Thyroid gland (tissue), 4 donors: ENCODE measurements at regions not wholly inside any gene's neighbourhood (a gene's known extent, or its start where the extent isn't known, plus 50 kb on each side); places are given as distances from the start of the nearest gene placed in this dataset.
A peak's percentile ranks its signal among the peaks of the same experiment; 100 is the strongest.

Experiments used
- DNase-seq, 2 donors: peaks; one replicate each; pipeline ENCODE4 v3.0.0-alpha.2; 2019
- H3K27ac ChIP-seq, 3 donors: fragments of 200-600 bp; sonication (generic); 1 replicate in 2 of 3; 2 replicates in 1 of 3; pipeline ENCODE4 v1.5.1; 2016 to 2019; ENCODE audit warnings: mild to moderate bottlenecking in 1 of 3, moderate library complexity in 1 of 3
- H3K27me3 ChIP-seq: fragments of 200-600 bp; sonication (generic); one replicate; pipeline ENCODE4 v1.5.1; 2019
- H3K36me3 ChIP-seq, 2 donors: fragments of 200-600 bp; sonication (generic); one replicate each; pipeline ENCODE4 v1.5.1; 2016 to 2019
- H3K4me1 ChIP-seq, 2 donors: fragments of 200-600 bp; sonication (generic); one replicate each; pipeline ENCODE4 v1.5.1; 2017 to 2019
- H3K4me3 ChIP-seq, 3 donors: fragments of 200-600 bp; sonication (generic); replicated peaks in 1 of 3; 1 replicate in 2 of 3; 2 replicates in 1 of 3; pipeline ENCODE4 v1.5.1; 2016; ENCODE audit warnings: mild to moderate bottlenecking in 1 of 3
- H3K9me3 ChIP-seq: fragments of 200-600 bp; sonication (generic); one replicate; pipeline ENCODE4 v1.5.1; 2017
- POLR2A ChIP-seq, 2 donors: fragments of 450-650 bp; IDR thresholded peaks; one replicate each; pipeline ENCODE4 v1.6.1; 2017; ENCODE audit warnings: antibody characterized with exemption in 2 of 2, mild to moderate bottlenecking in 2 of 2, moderate library complexity in 1 of 2
- WGBS, 2 donors: methylation state at CpG; one replicate each; pipeline ENCODE4 v1.1.5; 2017; 5-methylcytosine and 5-hydroxymethylcytosine counted together
- intact Hi-C: fragments of 100-400 bp; cut with DNase I; formaldehyde crosslinking; loops from one replicate; pipeline ENCODE4 v1.15.1; 2023
- TF ChIP-seq, protein P1 (sequence below), 6 experiments: fragments of 200-600 bp in 3 of 6; fragments of 450-650 bp in 3 of 6; sonication (generic) in 3 of 6; IDR thresholded peaks; one replicate each; pipeline ENCODE4 v1.5.1; 2016 to 2019; ENCODE audit warnings: antibody characterized with exemption in 6 of 6, mild to moderate bottlenecking in 2 of 6, inconsistent platforms in 1 of 6, moderate library complexity in 1 of 6

DNA sequence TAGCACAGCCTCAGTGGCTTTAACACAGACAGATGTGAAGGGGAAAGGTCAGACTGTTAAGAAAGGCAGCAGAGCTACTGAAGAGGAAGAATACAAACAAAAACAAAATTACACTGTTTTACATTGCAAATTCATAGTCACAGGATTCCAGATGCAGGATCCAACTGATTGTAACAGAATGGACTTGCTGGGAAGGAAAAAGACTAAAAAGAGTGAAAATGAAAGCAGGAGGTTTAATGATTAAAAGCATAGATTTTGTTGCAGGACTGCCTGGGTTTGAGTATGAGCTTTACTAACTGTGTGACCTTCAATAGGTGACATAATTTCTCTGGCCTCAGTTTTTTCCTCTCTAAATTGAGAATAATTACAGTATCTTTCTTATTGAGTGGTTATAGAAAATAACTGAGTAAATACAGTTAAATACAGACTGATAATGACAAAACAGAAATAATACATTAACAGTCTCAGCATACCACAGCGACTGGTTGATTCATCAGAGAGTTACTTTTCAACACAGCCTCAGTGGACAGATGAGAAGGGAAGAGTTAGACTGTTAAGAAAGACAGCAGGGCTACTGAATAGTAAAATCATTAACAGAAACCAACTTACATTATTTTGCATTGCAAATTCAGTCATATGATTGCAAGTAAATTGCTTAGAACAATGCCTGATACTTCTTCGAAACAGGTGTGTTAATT is 704.2 kb upstream of the TENM4 start:
- H3K36me3 ChIP-seq = no peaks in the 10 kb centered on the region
- H3K9me3 ChIP-seq = no peaks in the 10 kb centered on the region
- TF ChIP-seq, protein P1, sequence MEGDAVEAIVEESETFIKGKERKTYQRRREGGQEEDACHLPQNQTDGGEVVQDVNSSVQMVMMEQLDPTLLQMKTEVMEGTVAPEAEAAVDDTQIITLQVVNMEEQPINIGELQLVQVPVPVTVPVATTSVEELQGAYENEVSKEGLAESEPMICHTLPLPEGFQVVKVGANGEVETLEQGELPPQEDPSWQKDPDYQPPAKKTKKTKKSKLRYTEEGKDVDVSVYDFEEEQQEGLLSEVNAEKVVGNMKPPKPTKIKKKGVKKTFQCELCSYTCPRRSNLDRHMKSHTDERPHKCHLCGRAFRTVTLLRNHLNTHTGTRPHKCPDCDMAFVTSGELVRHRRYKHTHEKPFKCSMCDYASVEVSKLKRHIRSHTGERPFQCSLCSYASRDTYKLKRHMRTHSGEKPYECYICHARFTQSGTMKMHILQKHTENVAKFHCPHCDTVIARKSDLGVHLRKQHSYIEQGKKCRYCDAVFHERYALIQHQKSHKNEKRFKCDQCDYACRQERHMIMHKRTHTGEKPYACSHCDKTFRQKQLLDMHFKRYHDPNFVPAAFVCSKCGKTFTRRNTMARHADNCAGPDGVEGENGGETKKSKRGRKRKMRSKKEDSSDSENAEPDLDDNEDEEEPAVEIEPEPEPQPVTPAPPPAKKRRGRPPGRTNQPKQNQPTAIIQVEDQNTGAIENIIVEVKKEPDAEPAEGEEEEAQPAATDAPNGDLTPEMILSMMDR (IDR thresholded peaks at IDR 0.05) = no peak
- TF ChIP-seq POLR2A (IDR thresholded peaks at IDR 0.05) = no peak
- H3K27me3 ChIP-seq = no peaks in the 10 kb centered on the region
- no peaks in the 10 kb centered on the region for H3K4me1 ChIP-seq
- H3K27ac ChIP-seq = no peak overlapping the region
- DNase-seq = no peak
- H3K4me3 ChIP-seq = no peak overlapping the region
- intact Hi-C loops = no loop called here
- 77 to 79% methylated on average over 2 of the region's 2 CpGs for WGBS, 2 donors

DNA sequence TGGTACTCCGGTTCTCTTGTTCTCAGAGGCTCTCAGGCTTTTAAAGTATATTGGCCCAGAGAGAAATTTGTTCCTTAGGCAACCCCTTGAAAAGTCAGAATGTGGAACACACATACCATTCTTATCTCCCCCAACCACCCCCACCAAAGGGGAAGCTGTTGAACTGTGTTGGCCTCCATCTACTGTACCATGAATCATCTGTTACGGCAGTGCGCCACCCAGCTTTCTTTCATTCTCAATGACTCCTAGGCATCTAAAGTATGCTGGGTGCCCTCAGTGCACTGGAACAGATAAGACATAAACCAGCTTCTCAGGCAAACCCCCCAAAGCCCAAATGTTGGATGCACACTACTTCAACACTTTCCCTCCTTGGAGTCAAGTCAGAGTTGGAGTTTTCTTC is 696.2 kb upstream of the TENM4 start:
- intact Hi-C loops = no loop called here
- TF ChIP-seq POLR2A (IDR thresholded peaks at IDR 0.05) = no peak
- Histone ChIP-seq H3K36me3 (no peaks in the 10 kb centered on the region), H3K4me1 (no peaks in the 10 kb centered on the region), H3K27me3 (no peaks in the 10 kb centered on the region), H3K4me3 (no peak overlapping the region), H3K9me3 (no peaks in the 10 kb centered on the region), H3K27ac (no peak overlapping the region)
- 49% methylated on average over 3 of the region's 3 CpGs for WGBS, 2 donors
- peak; percentile 8 to 33 for DNase-seq

DNA sequence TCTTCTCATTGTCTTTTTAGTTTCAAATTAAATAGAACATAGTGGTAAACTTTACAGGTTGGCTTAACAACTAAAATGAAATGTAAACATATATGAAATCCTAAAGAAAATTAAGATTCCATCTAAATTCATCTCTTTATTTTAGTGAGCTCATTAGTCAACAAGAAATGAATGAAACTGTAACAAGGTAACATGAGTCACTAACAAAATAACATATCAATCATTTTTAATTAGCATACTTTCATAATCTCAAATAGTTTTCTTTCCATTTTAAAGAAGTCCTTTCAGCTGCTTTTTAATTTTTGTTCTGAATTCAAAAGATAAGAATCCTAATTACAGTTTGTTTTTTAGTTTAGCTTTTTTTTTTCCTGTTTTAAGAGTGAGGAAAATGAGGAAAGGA is 688.6 kb upstream of the TENM4 start:
- H3K36me3 ChIP-seq = no peaks in the 10 kb centered on the region
- H3K27me3 ChIP-seq = no peaks in the 10 kb centered on the region
- H3K27ac ChIP-seq = no peak overlapping the region
- H3K4me1 ChIP-seq = no peaks in the 10 kb centered on the region
- TF ChIP-seq, protein P1 (IDR thresholded peaks at IDR 0.05) = no peak
- TF ChIP-seq POLR2A (IDR thresholded peaks at IDR 0.05) = no peak
- H3K4me3 ChIP-seq = no peak overlapping the region
- no peak for DNase-seq
- intact Hi-C loops = no loop called here
- H3K9me3 ChIP-seq = no peaks in the 10 kb centered on the region

DNA sequence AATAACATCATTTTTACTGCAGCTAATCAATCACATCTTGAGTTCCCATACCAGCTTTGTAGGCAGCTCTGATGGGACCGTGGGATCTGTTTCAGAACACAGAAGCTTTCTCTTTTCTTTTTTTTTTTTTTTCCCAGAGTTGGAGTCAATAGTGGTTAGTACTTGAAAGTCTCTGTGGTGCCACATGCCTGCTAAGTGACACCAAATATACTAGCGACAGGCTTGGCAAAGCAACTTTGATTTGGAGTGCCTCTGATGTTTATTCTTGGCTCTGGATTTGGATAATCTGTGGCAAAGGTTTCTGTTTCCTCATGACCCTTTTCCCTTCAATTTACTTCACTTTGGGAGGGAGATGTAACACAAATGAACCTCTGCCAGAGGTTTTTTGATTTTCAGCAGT is 681.4 kb upstream of the TENM4 start:
- 12 to 23% methylated on average over 2 of the region's 2 CpGs for WGBS, 2 donors
- intact Hi-C loops = no loop called here
- Histone ChIP-seq H3K4me3 (no peak overlapping the region), H3K4me1 (peaks cover 0 to 3% of the 10 kb centered on the region in 2 donors), H3K27ac (no peak overlapping the region), H3K27me3 (no peaks in the 10 kb centered on the region), H3K36me3 (no peaks in the 10 kb centered on the region), H3K9me3 (no peaks in the 10 kb centered on the region)
- DNase-seq = peak; percentile 25 to 47
- TF ChIP-seq, protein P1 (IDR thresholded peaks at IDR 0.05) = no peak
- TF ChIP-seq POLR2A (IDR thresholded peaks at IDR 0.05) = no peak

DNA sequence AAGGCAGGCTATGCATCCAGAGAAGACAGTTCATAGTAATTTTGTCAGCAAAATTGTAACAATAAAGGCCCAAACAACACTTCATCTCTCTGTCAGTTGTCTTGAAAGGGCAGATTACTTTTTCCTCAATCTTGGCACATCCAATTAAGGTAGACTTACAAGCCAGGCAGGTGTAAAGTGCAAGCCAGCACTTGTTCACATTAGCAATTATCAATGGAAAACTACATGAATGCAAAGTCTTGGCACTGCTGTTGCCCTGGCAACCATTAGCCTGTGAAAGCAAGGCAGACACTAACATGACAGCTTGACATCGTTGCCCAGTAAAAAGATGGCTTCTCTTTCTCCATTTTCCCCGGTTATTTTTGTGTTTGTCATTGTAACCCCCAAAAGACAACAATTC is 677.2 kb upstream of the TENM4 start:
- intact Hi-C loops = no loop called here
- WGBS, 2 donors = 89 to 92% methylated on average over 2 of the region's 2 CpGs

More for the DNA sequence above, 677.2 kb upstream of the TENM4 start:
- no peak for DNase-seq
- Histone ChIP-seq H3K9me3 (no peaks in the 10 kb centered on the region), H3K4me3 (no peak overlapping the region), H3K27ac (no peak overlapping the region), H3K4me1 (peaks cover 0 to 3% of the 10 kb centered on the region in 2 donors), H3K36me3 (no peaks in the 10 kb centered on the region), H3K27me3 (no peaks in the 10 kb centered on the region)
- TF ChIP-seq, protein P1 (IDR thresholded peaks at IDR 0.05) = no peak
- no peak for TF ChIP-seq POLR2A (IDR thresholded peaks at IDR 0.05)
